ENCODE measurements at regions not wholly inside any gene's neighbourhood (a gene's known extent, or its start where the extent isn't known, plus 50 kb on each side); places are given as distances from the start of the nearest gene placed in this dataset.
"Not testable (repeated sequence)": the region's sequence is repeated elsewhere in the genome, so short reads cannot be mapped to it uniquely, and the experiment has no call there.

DNA sequence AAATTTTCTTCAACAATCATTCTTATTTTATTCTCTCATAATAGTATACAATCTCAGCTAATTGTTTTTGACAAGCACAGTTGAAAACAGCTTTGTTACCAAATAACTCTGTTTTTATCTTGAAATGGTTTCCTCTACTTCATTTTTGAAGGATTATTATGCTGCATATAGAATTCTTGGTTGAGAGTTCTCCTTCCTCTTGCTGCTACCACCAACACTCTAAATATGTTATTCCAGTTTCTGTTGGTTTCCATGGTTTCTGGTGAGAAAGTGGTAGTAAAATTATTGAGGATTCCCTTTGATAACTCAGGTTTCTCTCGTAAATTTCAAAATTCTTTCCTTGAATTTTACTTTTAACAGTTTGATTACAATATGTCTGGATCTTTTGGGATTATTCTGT is 1725.9 kb downstream of the PCDH9 start:
- no peak for DNase-seq (ENCODE audit: low read depth in 2 of 2)

DNA sequence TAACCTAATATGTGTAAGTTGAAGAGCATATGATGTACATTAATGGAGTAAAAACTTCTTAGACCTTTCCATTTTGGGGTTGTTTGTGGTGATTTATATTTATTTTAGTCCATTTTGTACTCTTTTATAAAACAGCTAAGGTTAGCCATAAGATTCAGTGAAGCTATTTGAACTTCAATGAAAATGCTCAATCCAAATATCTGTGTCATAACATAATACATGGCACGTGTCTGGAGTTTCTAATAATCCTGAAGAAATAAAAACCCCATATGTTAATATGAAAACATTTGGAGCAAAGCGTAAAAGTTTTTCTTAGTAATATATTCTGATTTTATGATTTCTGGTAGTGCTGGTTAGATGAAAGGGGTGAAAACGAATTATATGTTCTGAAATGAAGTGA is 1729.7 kb downstream of the PCDH9 start:
- no peak for DNase-seq (ENCODE audit: low read depth in 2 of 2)

DNA sequence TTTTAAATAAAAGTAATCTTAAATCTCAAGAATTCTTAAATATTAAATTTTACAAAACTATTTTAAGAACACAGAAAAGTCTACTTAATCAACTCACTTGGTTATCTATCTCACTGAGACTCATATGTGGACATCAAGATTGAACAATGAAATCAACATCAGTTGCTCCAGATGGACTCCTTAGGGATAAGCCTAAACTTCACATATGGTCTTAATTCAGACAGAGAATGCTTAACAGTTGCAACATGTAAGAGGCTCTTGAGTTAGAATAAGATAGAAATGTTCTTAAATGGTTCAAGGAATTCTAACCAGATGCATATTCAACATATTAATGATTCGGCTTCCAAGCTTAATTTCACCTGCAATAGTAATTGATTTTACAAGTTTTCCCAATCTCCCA is 1730.9 kb downstream of the PCDH9 start:
- no peak for DNase-seq (ENCODE audit: low read depth in 2 of 2)

DNA sequence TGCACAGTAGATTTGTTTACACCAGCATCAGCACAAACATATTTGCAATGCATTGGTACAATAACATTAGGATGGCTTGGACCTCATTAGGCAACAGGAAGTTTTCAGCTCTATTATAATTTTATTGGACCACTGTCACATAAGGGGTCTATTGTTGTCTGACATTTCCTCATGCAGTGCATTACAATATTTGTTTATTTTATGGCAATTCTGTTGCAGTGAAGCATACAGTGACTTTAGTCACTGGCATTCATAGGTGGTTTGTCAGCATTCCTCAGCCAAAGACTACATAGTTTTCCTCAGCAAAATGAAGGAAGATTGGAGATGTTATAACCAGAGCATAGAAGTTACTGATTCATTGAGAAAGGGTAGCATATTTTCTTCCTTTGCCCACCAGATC is 1732.9 kb downstream of the PCDH9 start:
- no peak for DNase-seq (ENCODE audit: low read depth in 2 of 2)

DNA sequence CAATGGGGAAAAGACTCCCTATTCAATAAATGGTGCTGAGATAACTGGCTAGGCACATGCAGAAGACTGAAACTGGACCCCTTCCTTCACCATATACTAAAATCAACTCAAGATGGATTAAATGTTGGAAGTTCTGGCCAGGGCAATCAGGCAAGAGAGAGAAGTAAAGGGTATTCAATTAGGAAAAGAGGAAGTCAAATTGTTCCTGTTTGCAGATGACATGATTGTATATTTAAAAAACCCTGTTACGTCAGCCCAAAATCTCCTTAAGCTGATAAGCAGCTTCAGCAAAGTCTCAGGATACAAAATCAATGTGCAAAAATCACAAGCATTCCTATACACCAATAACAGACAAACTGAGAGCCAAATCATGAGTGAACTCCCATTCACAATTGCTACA is 1739.4 kb downstream of the PCDH9 start:
- not testable (repeated sequence) for DNase-seq (ENCODE audit: low read depth in 2 of 2)

DNA sequence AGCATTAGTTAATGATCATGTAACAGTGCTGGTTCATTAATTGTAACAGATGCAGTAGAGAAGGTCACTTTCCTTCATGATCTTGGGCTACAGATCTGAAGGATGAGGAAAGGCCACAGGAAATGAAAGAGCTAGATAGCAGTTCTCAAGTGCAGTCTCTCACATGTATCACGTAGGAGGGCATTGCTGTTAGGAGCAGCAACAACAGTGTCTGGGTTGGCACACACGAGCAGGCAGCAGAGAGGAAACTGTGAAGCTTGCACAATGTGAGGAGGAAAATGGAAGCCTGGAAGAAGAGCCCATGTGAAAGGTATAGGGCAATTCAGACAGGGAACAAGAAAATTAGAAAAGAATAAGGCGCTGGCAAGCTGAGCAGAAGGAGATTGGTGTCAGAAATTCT is 1741.5 kb downstream of the PCDH9 start:
- no peak for DNase-seq (ENCODE audit: low read depth in 2 of 2)

DNA sequence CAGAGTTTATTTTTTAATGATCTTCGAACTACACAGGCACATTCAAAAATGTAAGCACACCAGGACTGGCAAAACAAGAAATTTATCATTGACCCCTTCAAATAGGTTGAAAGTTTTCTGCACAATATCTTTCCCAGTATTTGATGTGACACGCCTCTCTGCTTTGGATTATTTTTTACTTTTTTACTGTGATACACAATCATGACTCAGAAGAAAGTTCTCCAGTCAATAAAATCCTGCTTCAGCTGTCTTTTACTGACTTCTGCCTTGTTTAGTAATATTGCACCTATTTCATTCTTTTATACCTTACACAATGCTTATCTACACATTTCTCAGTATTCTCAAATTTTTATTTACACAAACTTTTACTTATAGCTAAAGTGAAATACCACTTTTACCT is 1750.4 kb downstream of the PCDH9 start:
- no peak for DNase-seq (ENCODE audit: low read depth in 2 of 2)

DNA sequence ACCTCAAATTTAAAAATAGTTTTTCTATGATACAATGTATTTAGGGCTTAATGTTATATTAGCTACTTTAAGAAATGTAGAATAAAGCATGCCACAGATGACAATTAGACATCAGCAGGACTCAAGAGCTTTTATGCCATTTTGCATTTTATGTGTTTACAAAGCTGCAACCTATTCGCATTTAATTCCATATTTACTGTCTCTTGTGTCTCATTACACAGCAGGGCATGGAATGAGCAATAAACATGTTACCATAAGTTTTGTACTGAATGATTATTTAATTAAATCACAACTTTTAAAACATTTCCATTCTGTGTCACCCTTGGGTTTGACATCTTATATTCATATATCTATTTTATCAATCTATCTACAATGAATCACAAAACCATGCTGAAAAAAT is 1756.9 kb downstream of the PCDH9 start:
- DNase-seq (ENCODE audit: low read depth in 2 of 2), result no peak

DNA sequence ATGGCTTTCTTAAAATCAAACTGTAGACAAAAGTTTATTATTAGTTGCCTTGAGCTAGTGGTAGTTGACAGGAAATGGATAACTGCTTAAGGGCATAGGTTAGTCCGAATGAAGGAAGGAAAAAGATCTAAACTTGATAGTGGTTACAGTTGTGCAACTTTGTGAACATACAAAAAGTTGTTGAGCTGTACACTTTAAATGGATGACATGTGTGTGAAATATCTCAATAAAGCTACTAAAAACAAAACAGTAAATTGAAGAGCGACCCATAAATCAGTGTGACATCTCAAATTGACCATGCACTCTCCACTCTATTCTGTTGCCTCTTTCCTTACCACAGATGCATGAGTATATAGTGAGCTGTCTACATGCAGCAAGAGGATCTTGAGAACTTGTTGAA is 1757.8 kb downstream of the PCDH9 start:
- no peak for DNase-seq (ENCODE audit: low read depth in 2 of 2)

DNA sequence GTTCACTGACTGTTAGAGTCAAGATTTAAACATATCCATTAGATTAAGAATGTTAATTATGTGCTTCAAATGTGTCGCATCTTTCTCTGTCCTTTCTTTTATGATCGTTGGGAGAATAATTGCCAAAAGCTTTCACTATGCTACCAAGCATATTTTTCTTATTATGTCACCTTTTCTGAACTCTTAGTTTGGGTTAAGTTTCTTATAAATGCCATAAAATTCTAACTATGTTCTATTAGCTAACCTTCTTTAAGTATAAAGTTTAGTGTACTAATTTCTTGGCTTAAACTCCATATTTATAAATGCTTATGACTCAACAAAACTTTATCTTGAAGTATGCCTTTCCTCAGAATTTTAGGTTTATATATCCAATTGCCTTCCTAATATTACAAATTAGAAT is 1759.4 kb downstream of the PCDH9 start:
- DNase-seq (ENCODE audit: low read depth in 2 of 2), result no peak

DNA sequence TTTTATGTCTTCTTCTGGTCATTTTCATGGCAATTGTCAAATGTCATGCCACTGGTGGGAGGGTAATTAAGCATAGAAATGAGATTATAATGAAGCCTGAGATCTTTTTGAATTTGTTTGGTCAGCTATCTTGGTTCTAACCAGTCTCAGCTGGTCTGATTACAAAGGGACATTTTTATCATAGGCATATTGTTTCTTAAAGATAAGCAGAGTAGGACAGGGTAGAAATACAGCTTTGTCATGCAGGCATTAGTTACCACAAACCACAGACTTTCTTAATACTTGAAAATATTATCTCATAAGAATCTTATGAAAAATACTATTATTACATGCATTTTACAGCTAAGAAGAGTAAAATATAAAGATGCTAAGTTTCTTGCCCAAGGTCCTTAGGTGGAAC is 1761.5 kb downstream of the PCDH9 start:
- DNase-seq (ENCODE audit: low read depth in 2 of 2), result no peak

DNA sequence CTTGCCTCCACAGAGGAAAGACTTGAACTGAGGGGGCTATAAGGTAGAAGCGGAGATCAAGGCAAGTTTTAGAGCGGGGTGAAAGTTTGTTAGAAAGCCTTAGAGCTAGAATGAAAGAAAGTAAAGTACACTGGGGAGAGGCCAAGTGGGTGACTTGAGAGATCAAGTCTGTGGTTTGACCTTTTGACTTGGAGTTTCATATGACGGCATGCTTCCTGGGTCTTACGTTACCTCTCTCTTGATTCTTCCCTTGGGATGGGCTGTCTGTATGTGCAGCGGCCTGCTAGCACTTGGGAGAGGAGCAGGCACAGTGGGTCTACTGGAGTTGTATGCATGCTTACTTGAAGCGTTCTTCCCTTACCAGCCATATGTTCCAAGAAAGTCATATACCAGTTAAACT is 1768.5 kb downstream of the PCDH9 start:
- no peak for DNase-seq (ENCODE audit: low read depth in 2 of 2)

DNA sequence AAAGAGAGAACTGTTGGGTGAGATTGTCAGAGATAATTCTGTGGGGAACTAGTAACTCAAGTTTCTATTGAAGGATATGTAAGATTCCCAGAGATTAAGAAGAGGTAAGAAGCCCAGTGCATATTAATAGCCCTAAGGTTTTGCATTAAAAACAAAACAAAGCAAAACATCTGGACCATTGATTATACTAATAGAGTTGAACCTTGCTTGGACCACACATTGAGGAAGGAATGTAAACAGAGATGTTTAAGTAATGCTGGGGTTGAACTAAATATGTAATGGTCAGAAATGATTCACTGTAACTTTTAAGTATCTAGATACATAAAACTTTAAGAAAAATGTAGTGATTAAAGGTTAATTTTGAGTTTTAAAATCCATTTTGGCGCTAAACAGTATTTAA is 1770.0 kb downstream of the PCDH9 start:
- DNase-seq (ENCODE audit: low read depth in 2 of 2), result no peak

DNA sequence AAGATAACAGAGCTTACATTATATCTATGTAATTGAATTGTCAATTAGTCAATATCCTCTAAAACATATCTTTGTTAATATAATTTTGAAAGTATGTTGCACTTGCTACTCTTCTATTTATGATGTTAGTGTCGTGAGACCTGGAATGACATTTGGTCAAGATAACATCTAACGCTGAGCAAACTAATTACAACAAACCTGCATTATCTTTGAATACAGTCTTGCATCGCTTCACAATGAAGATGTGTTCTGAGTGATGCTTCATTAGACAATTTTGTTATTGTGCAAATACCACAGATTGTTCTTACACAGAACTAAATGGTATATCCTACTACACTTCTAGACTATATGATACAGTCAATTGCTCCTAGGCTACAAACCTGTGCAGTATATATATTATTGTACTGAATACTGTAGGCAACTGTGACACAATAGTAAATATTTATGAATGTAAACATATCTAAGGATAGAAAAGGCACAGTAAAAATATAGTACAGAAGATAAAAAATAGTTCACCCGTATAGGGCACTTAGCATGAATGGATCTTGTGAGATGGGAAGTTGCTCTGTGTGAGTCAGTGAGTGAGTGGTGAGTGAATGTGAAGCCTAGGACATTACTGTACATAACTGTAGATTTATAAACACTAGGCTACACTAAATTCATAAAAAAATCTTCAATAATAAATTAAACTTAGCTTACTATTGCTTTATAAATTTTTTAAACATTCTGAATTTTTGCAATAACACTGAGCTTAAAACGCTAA is 1773.8 kb downstream of the PCDH9 start:
- no peak for DNase-seq (ENCODE audit: low read depth in 2 of 2)

DNA sequence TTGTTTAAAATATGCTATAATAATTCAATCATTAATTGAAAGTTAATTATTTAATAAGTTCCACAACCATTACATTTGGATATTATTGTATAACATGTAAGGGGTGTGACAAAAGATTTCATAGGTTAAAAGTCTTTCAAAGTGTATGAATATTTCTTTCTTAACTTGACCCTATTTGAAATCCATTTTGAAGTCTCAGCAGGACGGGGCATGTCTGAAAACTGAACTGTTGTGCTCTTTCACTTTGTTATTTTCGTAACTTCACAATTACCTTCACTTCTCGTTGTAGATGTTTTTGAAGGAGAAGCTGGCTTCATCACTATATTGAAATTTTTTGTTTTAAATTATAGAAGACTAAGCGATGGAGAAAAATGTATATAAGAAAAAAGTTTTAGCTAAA is 1775.7 kb downstream of the PCDH9 start:
- no peak for DNase-seq (ENCODE audit: low read depth in 2 of 2)

DNA sequence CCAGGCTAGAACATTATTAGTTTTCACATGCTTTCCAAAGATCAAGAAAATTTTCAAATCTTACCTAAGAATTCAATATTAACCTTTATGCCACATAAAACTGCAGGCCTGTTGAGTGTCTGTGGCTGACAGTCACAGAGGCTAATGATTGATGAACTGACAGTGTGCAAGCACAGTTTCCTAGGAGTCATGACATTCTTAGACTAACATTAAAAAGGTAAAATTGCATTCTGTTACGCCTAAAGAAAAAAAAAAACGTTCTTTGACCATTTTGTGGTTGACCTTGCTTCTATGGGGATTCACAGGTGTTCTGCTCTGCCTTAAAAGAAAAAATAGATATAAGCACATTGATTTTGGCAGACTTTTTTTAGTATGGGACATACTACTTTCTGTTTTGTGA is 1776.2 kb downstream of the PCDH9 start:
- no peak for DNase-seq (ENCODE audit: low read depth in 2 of 2)

DNA sequence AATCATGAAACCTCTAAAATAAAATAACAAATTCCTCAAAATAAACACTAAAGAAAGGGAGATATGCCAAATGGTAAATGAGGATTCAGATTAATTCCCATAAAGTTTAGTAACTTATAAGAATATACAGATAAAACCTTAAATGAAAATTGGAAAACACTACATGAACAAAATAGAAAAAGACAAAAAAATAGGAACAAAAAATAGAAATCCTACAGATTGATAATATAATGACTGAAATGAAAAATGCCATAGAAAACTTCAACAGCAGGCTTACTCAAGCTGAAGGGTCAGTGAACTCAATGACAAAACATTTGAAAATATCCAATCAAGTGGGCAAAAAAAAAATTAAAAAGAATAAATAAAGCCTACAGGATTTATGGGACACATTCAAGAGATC is 1784.8 kb downstream of the PCDH9 start:
- no peak for DNase-seq (ENCODE audit: low read depth in 2 of 2)

DNA sequence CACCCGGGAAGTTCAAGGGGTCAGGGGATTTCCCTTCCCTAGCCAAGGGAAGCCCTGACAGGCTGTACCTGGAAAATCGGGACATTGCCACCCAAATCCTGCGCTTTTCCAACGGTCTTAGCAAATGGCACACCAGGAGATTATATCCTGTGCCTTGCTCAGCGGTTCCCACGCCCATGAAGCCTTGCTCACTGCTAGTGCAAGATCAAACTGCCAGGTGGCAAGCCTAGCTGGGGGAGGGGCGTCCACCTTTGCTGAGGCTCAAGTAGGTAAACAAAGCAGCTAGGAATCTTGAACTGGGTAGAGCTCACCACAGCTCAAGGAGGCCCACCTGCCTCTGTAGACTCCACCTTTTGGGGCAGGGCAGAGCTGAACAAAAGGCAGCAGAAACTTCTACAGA is 1794.5 kb downstream of the PCDH9 start:
- DNase-seq (ENCODE audit: low read depth in 2 of 2), result no peak

DNA sequence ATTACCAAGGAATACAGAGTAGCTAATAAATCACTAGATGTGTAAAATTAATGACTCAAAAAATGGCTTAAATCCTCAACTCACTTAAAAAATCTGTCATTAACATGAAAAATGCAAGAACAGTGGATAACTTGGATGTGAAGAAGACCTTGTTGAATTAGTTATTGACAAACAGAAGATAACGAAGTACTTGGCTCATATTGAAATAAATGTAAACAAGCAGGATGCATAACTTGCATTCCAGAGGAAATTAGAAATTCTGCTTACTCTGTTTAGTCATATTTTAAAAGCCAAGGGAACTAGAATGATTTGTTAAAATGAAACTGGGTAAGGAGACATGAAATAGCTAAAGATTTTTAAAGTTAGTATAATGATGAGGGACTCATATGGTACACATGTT is 1812.2 kb downstream of the PCDH9 start:
- DNase-seq (ENCODE audit: low read depth in 2 of 2), result no peak

DNA sequence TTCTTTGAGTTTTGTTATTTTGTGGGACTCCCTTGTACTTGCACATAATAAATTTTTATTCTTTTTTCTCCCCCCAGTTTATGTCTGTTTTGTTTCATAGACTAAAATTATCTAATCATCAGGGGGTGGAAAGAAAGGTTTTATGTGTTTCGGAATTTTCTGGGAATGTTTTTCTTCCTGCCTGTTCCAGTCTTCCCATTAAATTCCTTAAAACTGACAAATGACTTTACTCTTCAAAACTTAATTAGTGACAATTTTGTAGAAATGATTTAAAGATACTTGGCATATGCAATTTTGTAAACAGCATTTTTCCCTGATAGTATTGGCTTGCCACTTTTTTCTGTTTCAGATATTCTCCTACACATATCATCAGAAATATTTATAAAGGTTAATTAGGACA is 1813.4 kb downstream of the PCDH9 start:
- no peak for DNase-seq (ENCODE audit: low read depth in 2 of 2)

DNA sequence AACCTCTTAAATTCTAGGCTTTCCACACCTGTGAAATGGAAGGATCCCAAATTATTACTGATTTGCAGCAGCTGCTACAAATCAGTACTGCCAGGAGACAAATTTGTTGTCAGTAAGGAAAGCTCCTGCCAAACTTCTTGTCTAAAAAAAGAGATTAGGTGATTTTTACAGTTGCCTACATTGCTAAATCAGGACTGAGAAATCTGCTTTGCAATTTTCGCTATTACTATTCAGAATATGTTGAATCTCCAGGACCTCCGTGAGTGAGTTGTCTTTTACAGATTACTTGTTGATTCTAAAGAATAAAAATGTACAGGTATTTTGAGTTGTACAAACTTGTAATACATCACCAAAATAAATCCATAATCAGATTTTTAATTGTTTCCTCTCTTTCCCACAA is 1815.9 kb downstream of the PCDH9 start:
- no peak for DNase-seq (ENCODE audit: low read depth in 2 of 2)

DNA sequence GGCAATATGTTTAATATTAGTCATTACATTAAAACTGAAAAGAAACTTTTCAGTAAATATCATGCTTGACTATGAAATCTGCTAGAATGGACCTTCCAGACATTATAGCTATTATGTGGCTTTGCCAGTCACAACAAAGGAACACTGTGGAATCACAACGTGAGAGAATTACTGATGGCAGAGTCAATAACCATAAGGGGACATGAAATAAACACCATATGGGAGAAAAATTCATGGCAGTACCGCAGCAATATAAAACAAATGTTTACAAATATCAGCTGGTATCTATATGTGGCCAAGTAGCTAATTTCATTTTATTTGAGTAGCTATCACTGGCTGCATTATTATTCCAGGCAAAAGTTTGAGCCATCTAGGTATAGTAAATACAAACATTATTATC is 1818.6 kb downstream of the PCDH9 start:
- no peak for DNase-seq (ENCODE audit: low read depth in 2 of 2)

DNA sequence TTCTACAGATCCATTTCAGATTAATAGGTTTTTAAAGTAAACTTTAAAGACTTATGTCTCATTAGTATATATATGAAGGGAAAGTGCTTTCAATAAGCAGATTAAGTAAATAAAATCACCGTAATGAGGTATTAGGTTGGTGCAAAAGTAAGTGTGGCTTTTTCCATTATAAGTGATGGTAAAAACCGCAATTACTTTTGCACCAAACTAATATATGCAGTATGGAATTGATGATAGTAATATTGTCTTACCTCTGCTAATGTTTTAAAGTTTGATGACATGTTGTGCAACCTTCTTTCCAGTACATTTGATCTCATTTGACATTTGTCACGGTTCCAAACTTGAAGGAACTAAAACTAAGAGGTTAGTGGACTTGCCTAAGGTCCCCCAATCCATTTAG is 1819.3 kb downstream of the PCDH9 start:
- no peak for DNase-seq (ENCODE audit: low read depth in 2 of 2)

DNA sequence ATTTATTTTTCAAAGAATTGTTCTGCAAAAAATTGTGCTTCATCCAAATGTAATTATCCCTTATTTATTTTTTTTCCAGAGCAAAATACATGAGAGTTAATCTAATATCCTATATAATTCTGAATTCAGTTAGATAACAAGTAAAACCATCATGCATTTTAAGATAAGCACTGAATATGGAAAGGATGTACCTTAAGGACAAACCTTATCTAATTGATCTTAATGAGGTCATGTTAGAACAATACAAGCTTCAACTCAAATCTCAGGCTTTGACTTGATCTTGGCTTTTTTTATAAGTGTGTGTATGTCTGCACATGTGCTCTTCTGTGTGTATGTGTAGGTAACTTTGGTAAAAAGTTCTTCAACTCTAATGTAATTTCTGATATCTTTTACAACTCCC is 1828.8 kb downstream of the PCDH9 start:
- no peak for DNase-seq (ENCODE audit: low read depth in 2 of 2)
